HG03460 (cell line): ENCODE measurements at regions not wholly inside any gene's neighbourhood (a gene's known extent, or its start where the extent isn't known, plus 50 kb on each side); places are given as distances from the start of the nearest gene placed in this dataset.
"Not testable (repeated sequence)": the region's sequence is repeated elsewhere in the genome, so short reads cannot be mapped to it uniquely, and the experiment has no call there.

Experiments used
- ATAC-seq: cut with Tn5 transposase; IDR thresholded peaks from one replicate; pipeline ENCODE4 v1.9.1; 2021; ENCODE audit not compliant: unreplicated experiment

GRCh38 chr7:25580141-25580540 is 351.9 kb upstream of the NPVF start:
- ATAC-seq: no peak

DNA sequence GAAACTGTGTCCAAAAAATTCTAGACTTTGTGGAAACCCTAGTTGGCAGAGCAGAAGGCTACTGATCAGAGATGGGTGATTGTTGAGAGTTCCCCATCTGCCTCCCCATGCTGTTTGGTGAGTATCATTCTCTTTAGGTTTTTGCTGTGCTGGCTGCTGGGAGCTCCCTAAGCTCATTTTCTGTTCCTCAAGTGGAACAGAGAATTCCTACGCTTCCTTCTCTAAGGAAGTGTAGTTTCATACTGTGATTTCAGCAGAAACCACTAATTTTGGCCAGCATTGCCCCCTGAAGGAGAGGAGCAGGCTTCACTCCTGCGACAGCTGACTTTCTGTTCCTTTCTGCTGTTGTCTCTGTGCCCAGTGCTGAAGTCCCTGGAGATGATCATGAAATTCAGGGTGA is 355.3 kb upstream of the NPVF start:
- no peak for ATAC-seq

GRCh38 chr7:25584112-25584938 is 356.0 kb upstream of the NPVF start:
- ATAC-seq: no peak

GRCh38 chr7:25586513-25586912 is 358.2 kb upstream of the NPVF start:
- no peak for ATAC-seq

DNA sequence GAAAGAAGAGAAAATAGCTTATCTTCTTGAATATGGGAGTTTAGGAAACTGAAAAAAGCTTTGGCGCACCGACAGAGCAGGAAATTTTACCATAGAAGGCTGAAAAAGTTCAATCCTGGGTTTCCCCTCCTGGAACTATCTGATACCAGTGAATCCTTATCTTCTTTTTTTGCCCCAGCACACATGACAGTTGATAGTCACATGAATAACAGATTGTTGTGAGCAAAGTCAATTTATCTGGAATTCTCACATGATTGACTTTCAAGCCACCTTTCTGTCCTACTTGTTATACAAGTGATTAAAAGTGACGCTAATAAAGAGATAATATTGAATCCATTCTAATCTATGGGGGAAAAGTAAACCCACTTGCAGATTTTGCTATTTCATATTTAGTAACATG is 365.8 kb upstream of the NPVF start:
- ATAC-seq: no peak

DNA sequence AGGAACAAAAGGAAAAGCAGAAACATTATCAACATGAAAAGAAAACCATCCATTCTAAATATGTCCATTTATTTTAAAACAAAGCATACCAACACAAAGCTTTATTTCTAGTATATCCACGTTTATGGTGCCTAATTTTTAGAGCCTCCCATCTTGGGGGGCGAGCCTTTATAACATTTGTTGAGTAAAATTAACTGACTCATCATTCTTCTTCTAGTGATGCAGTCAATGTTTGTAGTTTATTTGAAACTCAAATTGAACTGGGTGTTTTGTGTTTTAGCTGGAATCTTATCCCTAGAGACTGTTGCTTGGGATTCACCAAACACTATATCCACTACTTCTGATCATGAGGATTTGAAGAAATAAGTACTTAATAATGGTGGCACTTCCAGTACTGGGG is 366.4 kb upstream of the NPVF start:
- ATAC-seq: no peak

DNA sequence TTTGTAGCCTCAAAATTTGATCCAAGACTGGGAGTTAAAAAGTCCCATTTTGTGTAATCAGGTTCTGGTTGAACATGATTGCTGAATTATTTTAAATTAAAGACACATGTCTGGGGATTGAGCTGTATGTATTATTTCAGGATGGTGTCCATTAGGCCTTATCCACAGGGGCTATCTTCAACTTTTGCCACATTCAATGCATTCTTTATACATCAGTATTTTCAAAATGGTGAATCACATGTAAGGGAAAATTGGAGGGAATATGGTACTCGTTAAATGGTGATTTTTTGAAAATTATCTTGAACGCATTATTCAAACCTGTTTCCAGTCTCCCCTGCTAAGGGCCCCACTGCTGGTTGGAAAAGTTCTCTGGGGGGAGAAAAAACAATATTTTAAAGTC is 367.7 kb upstream of the NPVF start:
- ATAC-seq: no peak

DNA sequence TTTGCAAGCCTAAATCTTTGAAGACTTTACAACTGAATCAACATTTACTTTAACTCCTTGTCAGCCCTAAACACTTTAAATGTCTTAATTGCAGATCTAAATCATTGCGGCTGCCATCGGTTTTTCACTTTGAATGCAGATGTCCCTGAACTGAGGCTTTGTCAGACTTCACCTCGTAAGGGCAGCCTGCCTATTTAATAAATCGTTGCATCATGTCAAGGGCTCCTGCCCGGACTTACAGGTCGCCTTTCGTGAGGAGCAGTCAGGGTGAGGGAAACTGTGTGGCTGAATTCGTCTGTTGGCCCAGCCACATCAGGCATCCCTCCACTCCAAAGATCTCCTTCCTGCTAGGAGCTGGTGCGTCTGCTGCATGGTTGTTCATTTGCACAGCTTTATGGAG is 368.2 kb upstream of the NPVF start:
- no peak for ATAC-seq

DNA sequence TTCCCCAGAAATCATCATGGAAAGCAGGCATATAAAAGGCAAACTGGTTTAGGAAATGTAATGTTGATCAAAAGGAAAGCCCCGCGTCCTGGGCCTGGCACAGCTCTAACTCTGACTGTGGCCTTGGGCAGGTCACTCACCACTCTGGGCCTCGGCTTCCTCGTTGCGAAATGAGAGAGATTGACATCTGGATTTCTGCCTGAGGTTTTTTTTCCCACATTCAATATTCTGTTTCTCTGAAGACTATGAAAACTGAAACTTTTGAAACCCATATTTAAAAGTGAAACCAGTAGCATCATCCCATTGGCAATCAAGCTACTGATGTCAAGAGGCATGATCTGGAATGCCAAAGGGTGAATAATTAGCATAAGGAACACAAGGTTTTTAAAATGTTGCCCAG is 369.7 kb upstream of the NPVF start:
- ATAC-seq: no peak

DNA sequence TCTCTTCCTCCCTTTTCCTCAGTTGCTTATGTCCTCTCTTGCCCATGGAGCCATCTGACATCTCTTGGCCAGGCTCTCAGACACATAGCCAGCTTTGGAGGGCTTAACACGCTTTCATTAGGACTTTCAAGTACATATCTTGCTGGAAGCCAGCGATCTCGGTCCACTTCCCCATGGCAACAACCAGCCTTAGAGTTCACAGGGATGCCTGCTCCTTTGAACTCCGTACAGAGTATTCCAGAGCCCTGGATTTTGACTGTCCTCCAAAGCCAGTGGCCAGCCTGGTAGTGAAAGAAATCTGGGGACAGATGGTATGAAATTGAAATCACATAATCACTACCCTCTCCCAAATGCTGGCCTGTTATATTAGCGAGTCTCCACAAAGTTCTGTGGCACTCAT is 370.5 kb upstream of the NPVF start:
- no peak for ATAC-seq

- ATAC-seq: no peak
Measured at GRCh38 chr7:25600262-25600920, 372.1 kb upstream of the NPVF start.

- not testable (repeated sequence) for ATAC-seq
Measured at GRCh38 chr7:25602730-25603426, 374.6 kb upstream of the NPVF start.

- not testable (repeated sequence) for ATAC-seq
Measured at GRCh38 chr7:25603427-25603740, 375.1 kb upstream of the NPVF start.

DNA sequence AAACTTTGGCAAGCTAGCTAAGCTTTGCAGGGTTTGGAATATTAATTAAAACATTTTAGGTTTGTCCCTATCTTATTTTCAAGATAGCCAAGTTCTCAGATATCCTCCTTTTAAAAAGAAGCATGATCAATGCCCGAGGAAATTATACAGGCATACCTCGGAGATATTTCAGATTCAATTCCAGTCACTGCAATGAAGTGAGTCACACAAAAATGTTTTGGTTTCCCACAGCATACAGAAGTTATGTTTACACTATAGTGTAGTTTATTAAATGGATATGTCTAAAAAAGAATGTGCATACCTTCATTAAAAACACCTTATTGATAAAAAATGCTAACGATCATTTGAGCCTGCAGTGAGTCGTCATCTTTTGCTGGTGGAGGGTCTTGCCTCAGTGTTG is 382.9 kb upstream of the NPVF start:
- ATAC-seq: no peak

- ATAC-seq: no peak
Measured at GRCh38 chr7:25613912-25614311, 385.6 kb upstream of the NPVF start.

GRCh38 chr7:25614415-25614814 is 386.1 kb upstream of the NPVF start:
- no peak for ATAC-seq

DNA sequence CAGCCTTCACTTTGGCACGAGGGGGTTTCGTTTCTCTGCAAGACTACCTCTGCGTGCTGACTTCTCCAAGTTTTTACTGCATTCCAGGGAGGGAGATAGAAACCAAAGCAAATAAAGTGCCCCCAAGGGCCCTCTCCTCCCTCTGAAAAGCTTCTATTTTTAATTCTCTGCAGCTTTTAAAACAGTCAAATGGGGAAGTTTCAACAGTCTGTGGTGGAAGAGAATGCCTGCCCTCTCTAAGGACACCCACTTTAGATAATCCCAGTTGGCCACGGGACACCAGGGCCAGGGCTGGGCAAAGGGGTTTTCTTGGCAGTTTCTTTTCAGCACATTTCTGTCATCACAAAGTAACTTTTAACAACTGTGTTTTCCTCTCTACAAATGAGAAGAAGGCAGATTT is 386.7 kb upstream of the NPVF start:
- no peak for ATAC-seq

DNA sequence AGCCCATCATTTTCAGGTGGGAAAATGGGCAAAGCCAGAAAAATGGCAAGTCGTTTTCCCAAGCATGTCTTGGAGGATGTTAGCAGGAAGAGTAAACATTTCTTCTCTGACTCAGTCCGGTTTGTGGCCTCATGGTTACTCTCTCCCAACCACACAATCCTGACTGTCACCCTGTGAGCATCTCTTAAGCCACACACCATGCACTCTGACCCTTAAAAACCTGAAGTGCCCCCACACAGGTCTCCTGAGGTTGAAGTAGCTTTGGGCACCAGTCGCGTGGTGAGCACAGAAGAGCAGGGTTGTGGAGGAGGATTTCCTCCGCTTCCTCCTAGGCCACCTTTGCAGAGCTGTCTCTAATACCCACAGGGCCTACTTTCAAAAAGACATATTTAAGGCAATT is 387.3 kb upstream of the NPVF start:
- ATAC-seq: no peak

DNA sequence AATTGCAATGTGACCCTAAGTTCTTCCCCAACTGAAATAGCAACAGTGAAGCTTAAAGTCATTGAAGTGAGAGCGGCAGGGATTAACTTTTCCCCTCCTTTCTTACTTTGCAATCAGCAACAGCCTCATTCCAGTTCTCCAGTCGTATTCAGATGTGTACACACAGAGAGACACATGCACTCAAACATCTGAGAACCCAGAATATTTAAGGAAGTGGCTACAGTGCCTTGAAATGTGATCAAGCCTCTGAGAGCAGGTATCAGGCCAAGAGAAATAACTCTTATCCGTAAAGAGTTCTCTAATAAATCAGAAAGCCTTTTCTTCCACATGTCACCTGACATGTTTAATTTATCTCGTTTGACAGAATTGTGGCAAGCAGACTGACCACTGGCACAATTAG is 388.9 kb upstream of the NPVF start:
- ATAC-seq: no peak

- no peak for ATAC-seq
Measured at GRCh38 chr7:25617673-25618072, 389.4 kb upstream of the NPVF start.

- no peak for ATAC-seq
Measured at GRCh38 chr7:25619381-25619780, 391.1 kb upstream of the NPVF start.
